OCI-LY7 (cell line): ENCODE measurements at regions not wholly inside any gene's neighbourhood (a gene's known extent, or its start where the extent isn't known, plus 50 kb on each side); places are given as distances from the start of the nearest gene placed in this dataset.

ENCODE experiments used
- EZH2phosphoT487 ChIP-seq: fragments of 200-600 bp; sonication (generic); IDR thresholded peaks from 2 replicates; pipeline ENCODE4 v1.6.1; 2018; ENCODE audit warnings: low read depth, borderline replicate concordance, mild to moderate bottlenecking, mixed run types, antibody characterized with exemption, low read length, moderate library complexity, mixed read lengths
- TF ChIP-seq, protein P1 (sequence below): fragments of 200-600 bp; sonication (generic); conservative IDR thresholded peaks from 2 replicates; pipeline ENCODE4 v1.5.1; 2014; ENCODE audit warnings: mild to moderate bottlenecking, antibody characterized with exemption, low read length, moderate library complexity, mixed read lengths

DNA sequence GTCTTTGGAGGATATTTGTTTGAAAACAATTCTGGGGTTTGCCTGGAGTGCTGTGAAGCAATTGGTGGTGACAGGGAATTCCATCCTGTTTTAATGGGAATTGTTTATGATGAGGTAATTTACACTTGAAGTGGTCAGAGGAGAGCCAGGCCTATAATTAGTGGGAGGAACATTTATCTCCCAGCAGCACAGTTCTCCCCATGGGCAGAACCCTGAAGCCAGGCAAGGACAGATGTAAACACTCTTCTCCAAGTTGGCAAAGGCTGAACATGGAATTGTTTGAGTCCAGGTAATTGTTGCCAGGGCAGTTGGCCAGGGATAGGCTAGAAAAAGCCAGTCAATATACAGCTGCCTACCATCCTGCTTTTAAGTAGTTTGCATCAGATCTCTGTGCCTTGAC is 789.7 kb downstream of the FRK start:
- TF ChIP-seq, protein P1, sequence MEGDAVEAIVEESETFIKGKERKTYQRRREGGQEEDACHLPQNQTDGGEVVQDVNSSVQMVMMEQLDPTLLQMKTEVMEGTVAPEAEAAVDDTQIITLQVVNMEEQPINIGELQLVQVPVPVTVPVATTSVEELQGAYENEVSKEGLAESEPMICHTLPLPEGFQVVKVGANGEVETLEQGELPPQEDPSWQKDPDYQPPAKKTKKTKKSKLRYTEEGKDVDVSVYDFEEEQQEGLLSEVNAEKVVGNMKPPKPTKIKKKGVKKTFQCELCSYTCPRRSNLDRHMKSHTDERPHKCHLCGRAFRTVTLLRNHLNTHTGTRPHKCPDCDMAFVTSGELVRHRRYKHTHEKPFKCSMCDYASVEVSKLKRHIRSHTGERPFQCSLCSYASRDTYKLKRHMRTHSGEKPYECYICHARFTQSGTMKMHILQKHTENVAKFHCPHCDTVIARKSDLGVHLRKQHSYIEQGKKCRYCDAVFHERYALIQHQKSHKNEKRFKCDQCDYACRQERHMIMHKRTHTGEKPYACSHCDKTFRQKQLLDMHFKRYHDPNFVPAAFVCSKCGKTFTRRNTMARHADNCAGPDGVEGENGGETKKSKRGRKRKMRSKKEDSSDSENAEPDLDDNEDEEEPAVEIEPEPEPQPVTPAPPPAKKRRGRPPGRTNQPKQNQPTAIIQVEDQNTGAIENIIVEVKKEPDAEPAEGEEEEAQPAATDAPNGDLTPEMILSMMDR = no peak
- TF ChIP-seq EZH2phosphoT487 = no peak
